ENCODE measurements at regions not wholly inside any gene's neighbourhood (a gene's known extent, or its start where the extent isn't known, plus 50 kb on each side); places are given as distances from the start of the nearest gene placed in this dataset.

DNA sequence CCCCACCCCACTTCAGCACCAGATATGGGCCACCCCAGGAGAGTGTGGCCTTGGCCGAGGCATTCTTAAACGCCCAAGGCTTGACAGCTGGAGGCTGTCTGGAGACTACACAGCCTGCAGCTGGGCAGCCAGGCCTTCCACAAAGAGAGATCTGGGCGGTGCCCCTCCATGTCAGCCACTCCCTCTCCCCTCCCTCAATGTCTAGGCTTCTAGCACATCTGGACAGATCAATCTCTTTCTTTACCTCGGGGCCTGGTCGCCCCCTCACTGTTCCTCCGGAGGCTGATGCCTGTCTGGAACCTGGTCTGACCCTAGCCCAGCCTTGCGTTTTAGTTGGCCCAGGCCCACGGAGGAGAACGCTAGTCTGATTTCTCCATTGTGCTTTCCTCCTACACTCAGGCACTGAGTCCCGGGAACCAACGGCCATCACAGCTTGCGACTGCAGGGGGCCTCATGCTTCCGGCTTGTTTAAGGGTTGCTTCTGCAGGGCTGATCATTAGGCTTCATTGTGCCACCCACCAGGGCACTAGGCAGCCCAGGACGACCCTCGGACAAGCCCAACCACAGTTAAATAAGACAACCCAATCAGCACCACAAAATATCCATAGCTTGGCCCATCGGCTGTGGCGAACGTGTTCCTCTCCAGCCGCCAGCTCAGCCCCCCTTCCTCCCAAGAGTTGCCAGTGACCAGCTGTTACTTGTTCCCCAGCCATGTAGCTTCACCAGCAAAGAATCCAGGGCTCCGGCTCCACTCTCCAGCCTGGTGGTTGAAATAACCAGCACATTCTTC, 200.6 kb downstream of the BCOR start:
- H3K4me3 ChIP-seq: no peak overlapping the region
- TF ChIP-seq, protein P1, sequence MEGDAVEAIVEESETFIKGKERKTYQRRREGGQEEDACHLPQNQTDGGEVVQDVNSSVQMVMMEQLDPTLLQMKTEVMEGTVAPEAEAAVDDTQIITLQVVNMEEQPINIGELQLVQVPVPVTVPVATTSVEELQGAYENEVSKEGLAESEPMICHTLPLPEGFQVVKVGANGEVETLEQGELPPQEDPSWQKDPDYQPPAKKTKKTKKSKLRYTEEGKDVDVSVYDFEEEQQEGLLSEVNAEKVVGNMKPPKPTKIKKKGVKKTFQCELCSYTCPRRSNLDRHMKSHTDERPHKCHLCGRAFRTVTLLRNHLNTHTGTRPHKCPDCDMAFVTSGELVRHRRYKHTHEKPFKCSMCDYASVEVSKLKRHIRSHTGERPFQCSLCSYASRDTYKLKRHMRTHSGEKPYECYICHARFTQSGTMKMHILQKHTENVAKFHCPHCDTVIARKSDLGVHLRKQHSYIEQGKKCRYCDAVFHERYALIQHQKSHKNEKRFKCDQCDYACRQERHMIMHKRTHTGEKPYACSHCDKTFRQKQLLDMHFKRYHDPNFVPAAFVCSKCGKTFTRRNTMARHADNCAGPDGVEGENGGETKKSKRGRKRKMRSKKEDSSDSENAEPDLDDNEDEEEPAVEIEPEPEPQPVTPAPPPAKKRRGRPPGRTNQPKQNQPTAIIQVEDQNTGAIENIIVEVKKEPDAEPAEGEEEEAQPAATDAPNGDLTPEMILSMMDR (IDR thresholded peaks at IDR 0.05): peak in 4 of 9 donors; percentile 12 to 31 (median 20)
- 40 to 41% methylated on average over 20 of the region's 20 CpGs for WGBS, 2 donors
- H3K9me3 ChIP-seq: no peaks in the 10 kb centered on the region
- H3K36me3 ChIP-seq: no peaks in the 10 kb centered on the region
- ATAC-seq: peak; percentile 46 to 77 (median 65)
- peaks cover 0 to 33% (median 0%) of the 10 kb centered on the region in 7 donors for H3K27me3 ChIP-seq
- intact Hi-C loops (cut with DNase I): loop anchor here in 3 of 10 donors (10.0 kb wide), 5 partner anchors 72 to 278 kb away; no protein-coding TSS in a partner anchor
- peak; percentile 20 to 33 for DNase-seq
- peak overlapping the region in 8 of 10 donors; percentile 1 to 64 (median 37) for H3K27ac ChIP-seq
- peaks cover 3 to 41% (median 17%) of the 10 kb centered on the region in 9 donors for H3K4me1 ChIP-seq

- TF ChIP-seq, protein P1 (IDR thresholded peaks at IDR 0.05): no peak
- H3K27me3 ChIP-seq: peaks cover 0 to 30% (median 0%) of the 10 kb centered on the region in 7 donors
- intact Hi-C loops (cut with DNase I): loop anchor here in 3 of 10 donors (10.0 kb wide), 5 partner anchors 73 to 277 kb away; no protein-coding TSS in a partner anchor
- ATAC-seq (no peak), DNase-seq (no peak)
- no peaks in the 10 kb centered on the region for H3K9me3 ChIP-seq
- H3K4me3 ChIP-seq: no peak overlapping the region
- WGBS, 2 donors: 42 to 47% methylated on average over 6 of the region's 6 CpGs
- no peaks in the 10 kb centered on the region for H3K36me3 ChIP-seq
- peak overlapping the region in 6 of 10 donors; percentile 23 to 64 (median 42) for H3K27ac ChIP-seq
- H3K4me1 ChIP-seq: peaks cover 3 to 41% (median 17%) of the 10 kb centered on the region in 9 donors
Measured at GRCh38 chrX:39897741-39898097, 200.0 kb downstream of the BCOR start.

DNA sequence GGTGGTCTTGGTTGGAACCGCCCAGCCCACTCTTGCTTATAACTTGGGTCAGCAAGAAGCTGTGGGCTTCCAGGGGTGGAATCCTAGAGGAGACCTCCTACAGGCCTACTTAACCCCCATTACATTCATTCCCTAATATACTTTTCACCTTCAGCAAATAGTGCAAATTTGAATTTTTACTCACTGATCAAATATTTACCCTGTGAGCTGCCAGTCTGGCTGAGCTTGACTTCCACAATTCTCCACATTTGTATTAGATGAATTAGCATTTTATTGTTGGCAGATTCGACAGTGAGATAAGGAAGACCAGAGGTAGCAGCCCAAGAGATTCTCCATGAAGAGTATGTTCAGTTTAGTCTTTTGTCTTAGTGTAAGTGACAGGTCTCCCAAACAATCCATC, 199.6 kb downstream of the BCOR start:
- Histone ChIP-seq H3K4me3 (no peak overlapping the region), H3K9me3 (no peaks in the 10 kb centered on the region), H3K27me3 (peaks cover 0 to 30% (median 0%) of the 10 kb centered on the region in 7 donors), H3K27ac (peak overlapping the region in 2 of 10 donors; percentile 39 to 45), H3K36me3 (no peaks in the 10 kb centered on the region), H3K4me1 (peaks cover 3 to 41% (median 17%) of the 10 kb centered on the region in 9 donors)
- 95 to 98% methylated on average over 2 of the region's 2 CpGs for WGBS, 2 donors
- TF ChIP-seq, protein P1 (IDR thresholded peaks at IDR 0.05): no peak
- DNase-seq (no peak), ATAC-seq (no peak)
- intact Hi-C loops (cut with DNase I): loop anchor here in 3 of 10 donors (10.0 kb wide), 5 partner anchors 73 to 277 kb away; no protein-coding TSS in a partner anchor

DNA sequence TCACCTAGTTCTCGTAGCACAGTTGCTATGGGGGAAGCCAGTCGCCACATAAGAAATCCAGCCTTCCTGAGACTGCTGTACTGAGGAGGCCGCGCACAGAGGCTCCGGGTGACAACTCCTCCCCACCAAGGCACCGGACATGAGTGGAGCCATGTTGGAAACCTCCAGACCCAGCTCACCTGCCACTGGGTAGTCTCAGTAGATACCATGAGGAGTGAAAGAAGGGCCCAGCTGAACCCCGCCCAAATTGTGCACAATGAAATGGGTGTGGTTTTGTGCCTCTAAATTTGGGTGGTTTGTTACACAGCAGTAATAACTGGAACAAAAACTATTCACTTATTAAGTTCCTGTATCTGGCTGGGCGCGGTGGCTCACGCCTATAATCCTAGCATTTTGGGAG, 198.7 kb downstream of the BCOR start:
- H3K9me3 ChIP-seq: no peaks in the 10 kb centered on the region
- intact Hi-C loops (cut with DNase I): loop anchor here in 3 of 10 donors (10.0 kb wide), 5 partner anchors 74 to 276 kb away; no protein-coding TSS in a partner anchor
- TF ChIP-seq, protein P1 (IDR thresholded peaks at IDR 0.05): no peak
- peaks cover 0 to 30% (median 0%) of the 10 kb centered on the region in 7 donors for H3K27me3 ChIP-seq
- WGBS, 2 donors: 97 to 98% methylated on average over 10 of the region's 10 CpGs
- H3K4me3 ChIP-seq: no peak overlapping the region
- H3K4me1 ChIP-seq: peaks cover 3 to 40% (median 17%) of the 10 kb centered on the region in 9 donors
- DNase-seq (no peak), ATAC-seq (no peak)
- no peaks in the 10 kb centered on the region for H3K36me3 ChIP-seq
- no peak overlapping the region for H3K27ac ChIP-seq

Data from heart right ventricle (tissue), 16 donors.